CD4-positive, alpha-beta T cell (primary cell): ENCODE measurements at regions not wholly inside any gene's neighbourhood (a gene's known extent, or its start where the extent isn't known, plus 50 kb on each side); places are given as distances from the start of the nearest gene placed in this dataset.

Experiments
- ATAC-seq: fragments of 200-7000 bp; cut with Tn5 transposase; one replicate; pipeline ENCODE4 v1.10.0; 2022; ENCODE audit warnings: mild to moderate bottlenecking; ENCODE audit not compliant: poor library complexity
- CTCF ChIA-PET: fragments of 350-600 bp; sonication (Branson Sonifier 250); formaldehyde crosslinking; loops from one replicate; lab custom pipeline; 2021; ENCODE audit warnings: antibody characterized with exemption, inconsistent platforms; lab: Charles Lee
- POLR2A ChIA-PET: fragments of 350-600 bp; sonication (Branson Sonifier 250); formaldehyde crosslinking; loops from one replicate; lab custom pipeline; 2021; ENCODE audit warnings: antibody characterized with exemption, inconsistent platforms; lab: Charles Lee
- DNase-seq, 14 experiments: peaks; one replicate each; pipeline ENCODE4 v3.0.0-alpha.2; 2013 to 2020; ENCODE audit warnings: mixed read lengths in 2 of 14
- H3K27ac ChIP-seq, 2 donors: one replicate each; pipeline versions ENCODE4 v1.5.1 to v1.7.0; 2013; ENCODE audit warnings: low read length in 2 of 2, low read depth in 1 of 2, mild to moderate bottlenecking in 1 of 2
- H3K27me3 ChIP-seq, 2 experiments: 1 replicate in 1 of 2; 2 replicates in 1 of 2; pipeline versions ENCODE4 v1.6.1 to v1.7.0; 2013; ENCODE audit warnings: low read length in 2 of 2, control low read depth in 1 of 2, mild to moderate bottlenecking in 1 of 2, moderate library complexity in 1 of 2; ENCODE audit not compliant: insufficient read depth in 2 of 2, control insufficient read depth in 1 of 2
- H3K36me3 ChIP-seq: one replicate; pipeline ENCODE4 v1.6.1; 2013; ENCODE audit warnings: low read length, control low read depth; ENCODE audit not compliant: insufficient read depth
- H3K4me1 ChIP-seq: one replicate; pipeline ENCODE4 v1.6.1; 2013; ENCODE audit warnings: low read length, control low read depth; ENCODE audit not compliant: insufficient read depth
- H3K4me3 ChIP-seq: one replicate; pipeline ENCODE4 v1.5.1; 2013; ENCODE audit warnings: mild to moderate bottlenecking, low read length, moderate library complexity
- H3K9me3 ChIP-seq, 2 experiments: 1 replicate in 1 of 2; 2 replicates in 1 of 2; pipeline versions ENCODE4 v1.6.1 to v1.7.0; 2013; ENCODE audit warnings: low read length in 2 of 2, mild to moderate bottlenecking in 2 of 2, control low read depth in 1 of 2, moderate library complexity in 1 of 2; ENCODE audit not compliant: control insufficient read depth in 1 of 2, insufficient read depth in 1 of 2
- H3K27ac Mint-ChIP-seq: one replicate; pipeline ENCODE4 v1.8.0; 2020; ENCODE audit warnings: mixed read lengths
- H3K27me3 Mint-ChIP-seq: one replicate; pipeline ENCODE4 v1.8.0; 2021; ENCODE audit warnings: mixed read lengths
- H3K36me3 Mint-ChIP-seq: one replicate; pipeline ENCODE4 v1.8.0; 2021; ENCODE audit warnings: low read depth, mixed read lengths
- H3K4me1 Mint-ChIP-seq: one replicate; pipeline ENCODE4 v1.8.0; 2021; ENCODE audit warnings: low read depth, mixed read lengths
- H3K4me3 Mint-ChIP-seq: one replicate; pipeline ENCODE4 v1.8.0; 2020; ENCODE audit warnings: mild to moderate bottlenecking, mixed read lengths
- H3K9me3 Mint-ChIP-seq: one replicate; pipeline ENCODE4 v1.8.0; 2020; ENCODE audit warnings: mixed read lengths
- CTCF ChIP-seq: fragments of 200-600 bp; IDR thresholded peaks from one replicate; pipeline ENCODE4 v1.8.0; 2022; ENCODE audit warnings: antibody characterized with exemption, mild to moderate bottlenecking
- intact Hi-C, 2 experiments: fragments of 100-400 bp; cut with DNase I in 1 of 2; cut with micrococcal nuclease in 1 of 2; formaldehyde crosslinking; loops; one replicate each; pipeline versions ENCODE4 v1.15.1 to v1.9.0; 2023 to 2025; cut with DNase I, micrococcal nuclease

GRCh38 chr1:58409336-58409735, 137.2 kb downstream of the OMA1 start:
- H3K9me3 Mint-ChIP-seq: no peaks in the 10 kb centered on the region
- no peak overlapping the region for H3K27ac ChIP-seq
- no peaks in the 10 kb centered on the region for H3K4me1 Mint-ChIP-seq
- no peak for ATAC-seq
- H3K27ac Mint-ChIP-seq: no peak overlapping the region
- H3K27me3 ChIP-seq: no peaks in the 10 kb centered on the region
- no peak overlapping the region for H3K4me3 ChIP-seq
- intact Hi-C loops: no loop called here
- ChIA-PET POLR2A (no interaction called here), CTCF (no interaction called here)
- no peak for DNase-seq
- H3K4me1 ChIP-seq: no peaks in the 10 kb centered on the region
- no peak for TF ChIP-seq CTCF
- no peaks in the 10 kb centered on the region for H3K27me3 Mint-ChIP-seq
- H3K9me3 ChIP-seq: no peaks in the 10 kb centered on the region
- H3K36me3 ChIP-seq: no peaks in the 10 kb centered on the region
- H3K36me3 Mint-ChIP-seq: no peaks in the 10 kb centered on the region
- no peak overlapping the region for H3K4me3 Mint-ChIP-seq

- H3K4me1 Mint-ChIP-seq: no peaks in the 10 kb centered on the region
- ChIA-PET POLR2A (no interaction called here), CTCF (no interaction called here)
- Histone ChIP-seq H3K9me3 (no peaks in the 10 kb centered on the region), H3K36me3 (no peaks in the 10 kb centered on the region), H3K27ac (no peak overlapping the region), H3K4me1 (no peaks in the 10 kb centered on the region), H3K4me3 (no peak overlapping the region), H3K27me3 (no peaks in the 10 kb centered on the region)
- ATAC-seq: no peak
- no peaks in the 10 kb centered on the region for H3K36me3 Mint-ChIP-seq
- no peaks in the 10 kb centered on the region for H3K9me3 Mint-ChIP-seq
- H3K4me3 Mint-ChIP-seq: no peak overlapping the region
- DNase-seq: no peak
- H3K27me3 Mint-ChIP-seq: no peaks in the 10 kb centered on the region
- no peak overlapping the region for H3K27ac Mint-ChIP-seq
- no peak for TF ChIP-seq CTCF
- intact Hi-C loops: no loop called here
These were observed 140.0 kb downstream of the OMA1 start for GRCh38 chr1:58406301-58407071.

GRCh38 chr1:58405660-58406059, 140.9 kb downstream of the OMA1 start:
- H3K36me3 Mint-ChIP-seq: no peaks in the 10 kb centered on the region
- no peaks in the 10 kb centered on the region for H3K27me3 ChIP-seq
- H3K4me3 ChIP-seq: no peak overlapping the region
- no peaks in the 10 kb centered on the region for H3K9me3 Mint-ChIP-seq
- H3K4me1 Mint-ChIP-seq: no peaks in the 10 kb centered on the region
- intact Hi-C loops: no loop called here
- H3K36me3 ChIP-seq: no peaks in the 10 kb centered on the region
- ATAC-seq (no peak), DNase-seq (no peak)
- ChIA-PET CTCF (no interaction called here), POLR2A (no interaction called here)
- no peak overlapping the region for H3K27ac ChIP-seq
- H3K27ac Mint-ChIP-seq: no peak overlapping the region
- no peak for TF ChIP-seq CTCF
- no peaks in the 10 kb centered on the region for H3K27me3 Mint-ChIP-seq
- H3K4me1 ChIP-seq: no peaks in the 10 kb centered on the region
- no peaks in the 10 kb centered on the region for H3K9me3 ChIP-seq
- no peak overlapping the region for H3K4me3 Mint-ChIP-seq
